GM12892 (cell line): ENCODE measurements at regions not wholly inside any gene's neighbourhood (a gene's known extent, or its start where the extent isn't known, plus 50 kb on each side); places are given as distances from the start of the nearest gene placed in this dataset.

Source experiments
- POLR2A ChIP-seq: IDR thresholded peaks from 2 replicates; pipeline ENCODE4 v1.6.1; 2011; ENCODE audit warnings: low read depth, low read length, control low read depth
- POLR2AphosphoS5 ChIP-seq: IDR thresholded peaks from 2 replicates; pipeline ENCODE4 v1.6.1; 2011; ENCODE audit warnings: low read depth, low read length, control low read depth
- TAF1 ChIP-seq: IDR thresholded peaks from 2 replicates; pipeline ENCODE4 v1.6.1; 2011; ENCODE audit warnings: low read depth, mild to moderate bottlenecking, control low read depth, low read length, borderline replicate concordance

GRCh38 chr5:73384861-73385260, 63.7 kb downstream of the FOXD1 start:
- TF ChIP-seq POLR2A: no peak
- no peak for TF ChIP-seq POLR2AphosphoS5
- no peak for TF ChIP-seq TAF1
